Suprapubic skin (tissue), 4 donors: ENCODE measurements at regions not wholly inside any gene's neighbourhood (a gene's known extent, or its start where the extent isn't known, plus 50 kb on each side); places are given as distances from the start of the nearest gene placed in this dataset.
"Not testable (repeated sequence)": the region's sequence is repeated elsewhere in the genome, so short reads cannot be mapped to it uniquely, and the experiment has no call there.

ENCODE experiments used
- DNase-seq, 2 donors: peaks; one replicate each; pipeline ENCODE4 v3.0.0-alpha.2; 2019; ENCODE audit warnings: low spot score in 2 of 2
- H3K27ac ChIP-seq: fragments of 200-600 bp; sonication (generic); one replicate; pipeline ENCODE4 v1.5.1; 2019
- H3K27me3 ChIP-seq: fragments of 200-600 bp; sonication (generic); one replicate; pipeline ENCODE4 v1.5.1; 2019
- H3K36me3 ChIP-seq: fragments of 200-600 bp; sonication (generic); one replicate; pipeline ENCODE4 v1.5.1; 2019
- H3K4me1 ChIP-seq: fragments of 200-600 bp; sonication (generic); one replicate; pipeline ENCODE4 v1.5.1; 2019
- H3K4me3 ChIP-seq: fragments of 200-600 bp; sonication (generic); one replicate; pipeline ENCODE4 v1.5.1; 2019; ENCODE audit warnings: mild to moderate bottlenecking
- H3K9me3 ChIP-seq: fragments of 200-600 bp; sonication (generic); one replicate; pipeline ENCODE4 v1.5.1; 2019
- EP300 ChIP-seq: sonication (generic); formaldehyde crosslinking; IDR thresholded peaks from one replicate; pipeline ENCODE4 v1.6.1; 2017; ENCODE audit warnings: antibody characterized with exemption
- POLR2A ChIP-seq, 2 donors: fragments of 450-650 bp; IDR thresholded peaks; one replicate each; pipeline ENCODE4 v1.6.1; 2017; ENCODE audit warnings: antibody characterized with exemption in 2 of 2, mild to moderate bottlenecking in 2 of 2, moderate library complexity in 2 of 2
- POLR2AphosphoS5 ChIP-seq, 3 donors: sonication (generic); formaldehyde crosslinking; IDR thresholded peaks; one replicate each; pipeline ENCODE4 v1.6.1; 2017; ENCODE audit warnings: antibody characterized with exemption in 3 of 3
- WGBS: methylation state at CpG from one replicate; pipeline ENCODE4 v1.1.5; 2018; 5-methylcytosine and 5-hydroxymethylcytosine counted together
- TF ChIP-seq, protein P1 (sequence below), 2 donors: fragments of 200-600 bp in 1 of 2; fragments of 450-650 bp in 1 of 2; sonication (generic) in 1 of 2; IDR thresholded peaks; one replicate each; pipeline ENCODE4 v1.5.1; 2016 to 2019; ENCODE audit warnings: antibody characterized with exemption in 2 of 2, mild to moderate bottlenecking in 1 of 2, moderate library complexity in 1 of 2

- Histone ChIP-seq H3K27ac (no peak overlapping the region), H3K36me3 (no peaks in the 10 kb centered on the region), H3K4me3 (no peak overlapping the region), H3K27me3 (no peaks in the 10 kb centered on the region), H3K4me1 (no peaks in the 10 kb centered on the region), H3K9me3 (no peaks in the 10 kb centered on the region)
- TF ChIP-seq POLR2A (IDR thresholded peaks at IDR 0.05) = no peak
- TF ChIP-seq EP300 = no peak
- TF ChIP-seq, protein P1, sequence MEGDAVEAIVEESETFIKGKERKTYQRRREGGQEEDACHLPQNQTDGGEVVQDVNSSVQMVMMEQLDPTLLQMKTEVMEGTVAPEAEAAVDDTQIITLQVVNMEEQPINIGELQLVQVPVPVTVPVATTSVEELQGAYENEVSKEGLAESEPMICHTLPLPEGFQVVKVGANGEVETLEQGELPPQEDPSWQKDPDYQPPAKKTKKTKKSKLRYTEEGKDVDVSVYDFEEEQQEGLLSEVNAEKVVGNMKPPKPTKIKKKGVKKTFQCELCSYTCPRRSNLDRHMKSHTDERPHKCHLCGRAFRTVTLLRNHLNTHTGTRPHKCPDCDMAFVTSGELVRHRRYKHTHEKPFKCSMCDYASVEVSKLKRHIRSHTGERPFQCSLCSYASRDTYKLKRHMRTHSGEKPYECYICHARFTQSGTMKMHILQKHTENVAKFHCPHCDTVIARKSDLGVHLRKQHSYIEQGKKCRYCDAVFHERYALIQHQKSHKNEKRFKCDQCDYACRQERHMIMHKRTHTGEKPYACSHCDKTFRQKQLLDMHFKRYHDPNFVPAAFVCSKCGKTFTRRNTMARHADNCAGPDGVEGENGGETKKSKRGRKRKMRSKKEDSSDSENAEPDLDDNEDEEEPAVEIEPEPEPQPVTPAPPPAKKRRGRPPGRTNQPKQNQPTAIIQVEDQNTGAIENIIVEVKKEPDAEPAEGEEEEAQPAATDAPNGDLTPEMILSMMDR (IDR thresholded peaks at IDR 0.05) = no peak
- no peak for TF ChIP-seq POLR2AphosphoS5 (IDR thresholded peaks at IDR 0.05)
- no peak for DNase-seq
- 21% methylated on average over 3 of the region's 3 CpGs for WGBS
These were observed 344.4 kb upstream of the ACTRT1 start for GRCh38 chrX:128396601-128397000.

DNA sequence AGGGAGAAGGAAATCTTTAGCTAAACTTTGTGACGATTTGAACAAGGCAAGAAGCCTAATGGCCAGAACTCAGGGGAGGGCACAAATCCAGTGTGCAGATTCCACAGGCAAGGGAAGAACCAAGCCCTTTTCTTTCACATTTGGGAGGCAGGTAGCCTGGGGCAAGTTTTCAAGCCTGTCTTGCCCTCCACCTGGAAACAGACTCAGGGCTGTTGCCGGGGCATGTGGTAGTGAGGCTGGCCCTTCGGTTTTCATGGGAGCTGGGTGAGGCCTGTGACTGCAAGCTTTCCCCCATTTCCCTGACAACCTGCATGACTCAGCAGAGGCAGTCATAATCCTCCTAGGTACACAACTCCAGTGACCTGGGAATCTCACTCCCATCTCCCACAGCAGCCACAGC, 331.6 kb upstream of the ACTRT1 start:
- 60% methylated on average over 2 of the region's 3 CpGs for WGBS

GRCh38 chrX:128365492-128365891, 313.3 kb upstream of the ACTRT1 start:
- no peaks in the 10 kb centered on the region for H3K27me3 ChIP-seq
- no peaks in the 10 kb centered on the region for H3K4me1 ChIP-seq
- no peak for DNase-seq
- TF ChIP-seq POLR2AphosphoS5 (IDR thresholded peaks at IDR 0.05) (no peak), EP300 (no peak), POLR2A (IDR thresholded peaks at IDR 0.05) (no peak)
- TF ChIP-seq, protein P1 (IDR thresholded peaks at IDR 0.05) = no peak
- H3K9me3 ChIP-seq = no peaks in the 10 kb centered on the region
- WGBS = 64% methylated on average over 3 of the region's 3 CpGs
- no peak overlapping the region for H3K4me3 ChIP-seq
- H3K27ac ChIP-seq = no peak overlapping the region
- no peaks in the 10 kb centered on the region for H3K36me3 ChIP-seq

More for the DNA sequence above, 331.6 kb upstream of the ACTRT1 start:
- H3K27ac ChIP-seq, H3K4me3 ChIP-seq, DNase-seq, H3K4me1 ChIP-seq, H3K27me3 ChIP-seq, H3K36me3 ChIP-seq, H3K9me3 ChIP-seq: not testable (repeated sequence)

DNA sequence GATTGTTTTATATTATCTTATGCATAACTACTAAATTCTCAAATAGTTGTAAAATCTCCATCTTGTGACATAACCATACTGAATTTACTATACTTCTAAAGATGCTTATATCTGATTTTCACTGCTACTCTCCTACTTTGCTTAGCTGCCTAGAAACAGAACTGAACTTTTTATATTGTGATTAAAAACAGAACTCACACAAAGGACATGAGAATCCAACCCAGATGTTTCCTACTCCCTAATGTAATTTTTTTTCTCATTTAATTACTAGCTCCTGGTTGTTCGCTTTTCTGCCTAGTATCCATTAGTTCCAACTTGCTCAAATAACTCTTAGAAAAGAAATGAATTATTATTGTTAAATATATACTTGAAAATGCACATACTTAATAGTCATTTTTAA, 283.5 kb upstream of the ACTRT1 start:
- H3K9me3 ChIP-seq = no peaks in the 10 kb centered on the region
- no peak overlapping the region for H3K27ac ChIP-seq
- H3K36me3 ChIP-seq = no peaks in the 10 kb centered on the region
- TF ChIP-seq POLR2AphosphoS5 (IDR thresholded peaks at IDR 0.05) = no peak
- TF ChIP-seq, protein P1 (IDR thresholded peaks at IDR 0.05) = no peak
- TF ChIP-seq POLR2A (IDR thresholded peaks at IDR 0.05) = no peak
- no peak for TF ChIP-seq EP300
- 40% methylated on average over 1 of the region's 1 CpG for WGBS
- no peaks in the 10 kb centered on the region for H3K27me3 ChIP-seq
- H3K4me3 ChIP-seq = no peak overlapping the region
- H3K4me1 ChIP-seq = no peaks in the 10 kb centered on the region
- DNase-seq = no peak

GRCh38 chrX:128334821-128335220, 282.6 kb upstream of the ACTRT1 start:
- H3K36me3 ChIP-seq = no peaks in the 10 kb centered on the region

DNA sequence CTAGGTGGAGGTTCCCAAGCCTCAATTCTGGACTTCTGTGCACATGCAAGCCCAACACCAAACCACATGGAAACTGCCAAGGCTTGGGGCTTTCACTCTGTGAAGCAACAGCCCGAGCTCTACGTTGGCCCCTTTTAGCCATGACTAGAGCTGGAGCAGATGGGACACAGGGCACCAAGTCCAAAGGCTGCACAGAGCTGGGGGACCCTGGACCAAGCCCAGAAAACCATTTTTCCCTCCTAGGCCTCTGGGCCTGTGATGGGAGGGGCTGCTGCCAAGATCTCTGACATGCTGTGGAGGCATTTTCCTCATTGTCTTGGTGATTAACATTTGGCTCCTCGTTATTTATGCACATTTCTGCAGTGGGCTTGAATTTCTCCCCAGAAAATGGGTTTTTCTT, 258.7 kb upstream of the ACTRT1 start:
- 48% methylated on average over 3 of the region's 3 CpGs for WGBS
- TF ChIP-seq POLR2AphosphoS5 (IDR thresholded peaks at IDR 0.05) (no peak), EP300 (no peak), POLR2A (IDR thresholded peaks at IDR 0.05) (no peak)
- TF ChIP-seq, protein P1 (IDR thresholded peaks at IDR 0.05) = no peak

More at GRCh38 chrX:128334821-128335220, 282.6 kb upstream of the ACTRT1 start:
- Histone ChIP-seq H3K9me3 (no peaks in the 10 kb centered on the region), H3K4me3 (no peak overlapping the region), H3K4me1 (no peaks in the 10 kb centered on the region), H3K27me3 (no peaks in the 10 kb centered on the region), H3K27ac (no peak overlapping the region)
- WGBS = 77% methylated on average over 3 of the region's 3 CpGs
- TF ChIP-seq POLR2A (IDR thresholded peaks at IDR 0.05) (no peak), EP300 (no peak), POLR2AphosphoS5 (IDR thresholded peaks at IDR 0.05) (no peak)
- TF ChIP-seq, protein P1 (IDR thresholded peaks at IDR 0.05) = no peak
- no peak for DNase-seq

More for the DNA sequence above, 258.7 kb upstream of the ACTRT1 start:
- no peak for DNase-seq
- no peak overlapping the region for H3K27ac ChIP-seq
- no peaks in the 10 kb centered on the region for H3K9me3 ChIP-seq
- no peaks in the 10 kb centered on the region for H3K27me3 ChIP-seq
- no peaks in the 10 kb centered on the region for H3K4me1 ChIP-seq
- H3K4me3 ChIP-seq = no peak overlapping the region
- no peaks in the 10 kb centered on the region for H3K36me3 ChIP-seq
